Ascending aorta (tissue), 2 donors: ENCODE measurements at regions not wholly inside any gene's neighbourhood (a gene's known extent, or its start where the extent isn't known, plus 50 kb on each side); places are given as distances from the start of the nearest gene placed in this dataset.

ENCODE experiments used
- DNase-seq, 2 donors: peaks; one replicate each; pipeline ENCODE4 v3.0.0-alpha.2; 2019; ENCODE audit warnings: low spot score in 2 of 2
- H3K27ac ChIP-seq, 2 donors: fragments of 200-600 bp; sonication (generic); one replicate each; pipeline ENCODE4 v1.5.1; 2016 to 2017; ENCODE audit warnings: mild to moderate bottlenecking in 1 of 2
- H3K27me3 ChIP-seq: fragments of 200-600 bp; sonication (generic); one replicate; pipeline ENCODE4 v1.5.1; 2017
- H3K36me3 ChIP-seq, 2 donors: fragments of 200-600 bp; sonication (generic); one replicate each; pipeline ENCODE4 v1.5.1; 2016
- H3K4me1 ChIP-seq, 2 donors: fragments of 200-600 bp; sonication (generic); one replicate each; pipeline ENCODE4 v1.5.1; 2016 to 2017; ENCODE audit warnings: mild to moderate bottlenecking in 1 of 2
- H3K4me3 ChIP-seq, 2 donors: fragments of 200-600 bp; sonication (generic); one replicate each; pipeline ENCODE4 v1.5.1; 2016 to 2017; ENCODE audit warnings: mild to moderate bottlenecking in 1 of 2
- H3K9me3 ChIP-seq, 2 donors: fragments of 200-600 bp; sonication (generic); one replicate each; pipeline ENCODE4 v1.5.1; 2016
- CTCF ChIP-seq, 3 experiments: fragments of 200-600 bp in 2 of 3; fragments of 450-650 bp in 1 of 3; sonication (generic) in 2 of 3; IDR thresholded peaks; one replicate each; pipeline ENCODE4 v1.5.1; 2016 to 2019; ENCODE audit warnings: antibody characterized with exemption in 3 of 3, mild to moderate bottlenecking in 1 of 3, moderate library complexity in 1 of 3
- intact Hi-C: fragments of 100-400 bp; cut with DNase I; formaldehyde crosslinking; loops from one replicate; pipeline ENCODE4 v1.15.1; 2023

- Histone ChIP-seq H3K27me3 (no peaks in the 10 kb centered on the region), H3K27ac (no peak overlapping the region), H3K4me1 (no peaks in the 10 kb centered on the region), H3K9me3 (peaks cover 10 to 27% of the 10 kb centered on the region in 2 donors), H3K36me3 (no peaks in the 10 kb centered on the region), H3K4me3 (no peak overlapping the region)
- DNase-seq = no peak
- no peak for TF ChIP-seq CTCF (IDR thresholded peaks at IDR 0.05)
- intact Hi-C loops = no loop called here
Observed at GRCh38 chr5:159385536-159385935, 55.2 kb upstream of the IL12B start.

GRCh38 chr5:159386028-159386711 is 55.9 kb upstream of the IL12B start:
- DNase-seq = no peak
- Histone ChIP-seq H3K4me3 (no peak overlapping the region), H3K27ac (no peak overlapping the region), H3K36me3 (no peaks in the 10 kb centered on the region), H3K9me3 (peaks cover 10 to 27% of the 10 kb centered on the region in 2 donors), H3K27me3 (no peaks in the 10 kb centered on the region), H3K4me1 (no peaks in the 10 kb centered on the region)
- no peak for TF ChIP-seq CTCF (IDR thresholded peaks at IDR 0.05)
- intact Hi-C loops = no loop called here

- no peak for TF ChIP-seq CTCF (IDR thresholded peaks at IDR 0.05)
- intact Hi-C loops = no loop called here
- no peak for DNase-seq
Observed at GRCh38 chr5:159392871-159393270, 62.6 kb upstream of the IL12B start.

GRCh38 chr5:159393854-159394274 is 63.6 kb upstream of the IL12B start:
- no peak overlapping the region for H3K27ac ChIP-seq
- no peaks in the 10 kb centered on the region for H3K27me3 ChIP-seq
- no peaks in the 10 kb centered on the region for H3K36me3 ChIP-seq
- H3K4me1 ChIP-seq = no peaks in the 10 kb centered on the region
- no peak for DNase-seq
- intact Hi-C loops = no loop called here
- H3K4me3 ChIP-seq = no peak overlapping the region
- no peak for TF ChIP-seq CTCF (IDR thresholded peaks at IDR 0.05)
- H3K9me3 ChIP-seq = no peaks in the 10 kb centered on the region

More at GRCh38 chr5:159392871-159393270, 62.6 kb upstream of the IL12B start:
- H3K27me3 ChIP-seq = no peaks in the 10 kb centered on the region
- H3K9me3 ChIP-seq = peaks cover 0 to 2% of the 10 kb centered on the region in 2 donors
- no peaks in the 10 kb centered on the region for H3K4me1 ChIP-seq
- H3K36me3 ChIP-seq = no peaks in the 10 kb centered on the region
- H3K4me3 ChIP-seq = no peak overlapping the region
- H3K27ac ChIP-seq = no peak overlapping the region

GRCh38 chr5:159395202-159395601 is 64.9 kb upstream of the IL12B start:
- Histone ChIP-seq H3K4me1 (no peaks in the 10 kb centered on the region), H3K36me3 (no peaks in the 10 kb centered on the region), H3K27me3 (no peaks in the 10 kb centered on the region), H3K4me3 (no peak overlapping the region), H3K9me3 (no peaks in the 10 kb centered on the region), H3K27ac (no peak overlapping the region)
- DNase-seq = no peak
- intact Hi-C loops = no loop called here
- TF ChIP-seq CTCF (IDR thresholded peaks at IDR 0.05) = no peak

- no peak overlapping the region for H3K4me3 ChIP-seq
- H3K27ac ChIP-seq = no peak overlapping the region
- H3K36me3 ChIP-seq = no peaks in the 10 kb centered on the region
- no peaks in the 10 kb centered on the region for H3K9me3 ChIP-seq
- H3K27me3 ChIP-seq = no peaks in the 10 kb centered on the region
- TF ChIP-seq CTCF (IDR thresholded peaks at IDR 0.05) = no peak
- DNase-seq = no peak
- intact Hi-C loops = no loop called here
- H3K4me1 ChIP-seq = no peaks in the 10 kb centered on the region
Observed at GRCh38 chr5:159398936-159399335, 68.6 kb upstream of the IL12B start.
